Stomach (tissue), 8 donors: ENCODE measurements at regions not wholly inside any gene's neighbourhood (a gene's known extent, or its start where the extent isn't known, plus 50 kb on each side); places are given as distances from the start of the nearest gene placed in this dataset.

Experiments used
- DNase-seq, 2 donors: peaks; one replicate each; pipeline versions ENCODE4 v3.0.0 to v3.0.0-alpha.2; 2013 to 2019
- H3K27ac ChIP-seq, 5 donors: fragments of 200-600 bp in 4 of 5; sonication (generic) in 4 of 5; one replicate each; pipeline ENCODE4 v1.5.1; 2013 to 2019; ENCODE audit warnings: mild to moderate bottlenecking in 1 of 5, moderate library complexity in 1 of 5
- H3K27me3 ChIP-seq, 3 donors: fragments of 200-600 bp; sonication (generic); one replicate each; pipeline ENCODE4 v1.5.1; 2017 to 2019; ENCODE audit warnings: mixed run types in 1 of 3
- H3K36me3 ChIP-seq, 4 donors: fragments of 200-600 bp; sonication (generic); 1 replicate in 3 of 4; 2 replicates in 1 of 4; pipeline ENCODE4 v1.5.1; 2016 to 2019
- H3K4me1 ChIP-seq, 4 donors: fragments of 200-600 bp; sonication (generic); one replicate each; pipeline ENCODE4 v1.5.1; 2016 to 2019
- H3K4me3 ChIP-seq, 4 donors: fragments of 200-600 bp; sonication (generic) in 3 of 4; one replicate each; pipeline ENCODE4 v1.5.1; 2016 to 2019; ENCODE audit warnings: mild to moderate bottlenecking in 1 of 4
- H3K9me3 ChIP-seq, 4 donors: fragments of 200-600 bp; sonication (generic); one replicate each; pipeline ENCODE4 v1.5.1; 2016 to 2019
- EP300 ChIP-seq: sonication (generic); formaldehyde crosslinking; IDR thresholded peaks from one replicate; pipeline ENCODE4 v1.6.1; 2017; ENCODE audit warnings: antibody characterized with exemption
- POLR2A ChIP-seq, 4 donors: fragments of 450-650 bp; IDR thresholded peaks; one replicate each; pipeline ENCODE4 v1.6.1; 2016; ENCODE audit warnings: antibody characterized with exemption in 4 of 4, control low read depth in 2 of 4, mild to moderate bottlenecking in 1 of 4, moderate library complexity in 1 of 4
- POLR2AphosphoS5 ChIP-seq, 3 donors: sonication (generic); formaldehyde crosslinking; IDR thresholded peaks; one replicate each; pipeline ENCODE4 v1.6.1; 2016; ENCODE audit warnings: antibody characterized with exemption in 3 of 3
- WGBS, 5 donors: extraction: QIAGEN DNeasy Blood & Tissue Kit in 3 of 5; methylation state at CpG; one replicate each; pipeline versions ENCODE4 v1.1.5 to v1.1.7; 2013 to 2018; 5-methylcytosine and 5-hydroxymethylcytosine counted together
- intact Hi-C: fragments of 100-400 bp; cut with DNase I; formaldehyde crosslinking; loops from one replicate; pipeline ENCODE4 v1.15.1; 2023; ENCODE audit warnings: low total_unique reads
- TF ChIP-seq, protein P1 (sequence below), 7 experiments: fragments of 450-650 bp in 4 of 7; fragments of 200-600 bp in 3 of 7; sonication (generic) in 3 of 7; IDR thresholded peaks; one replicate each; pipeline ENCODE4 v1.5.1; 2016 to 2019; ENCODE audit warnings: antibody characterized with exemption in 7 of 7, control low read depth in 2 of 7, mild to moderate bottlenecking in 1 of 7
- donor health status: healthy with polysubstance abuse.
- donor health status: Bipolar disorder and iron deficiency.
- donor health status: healthy.

DNA sequence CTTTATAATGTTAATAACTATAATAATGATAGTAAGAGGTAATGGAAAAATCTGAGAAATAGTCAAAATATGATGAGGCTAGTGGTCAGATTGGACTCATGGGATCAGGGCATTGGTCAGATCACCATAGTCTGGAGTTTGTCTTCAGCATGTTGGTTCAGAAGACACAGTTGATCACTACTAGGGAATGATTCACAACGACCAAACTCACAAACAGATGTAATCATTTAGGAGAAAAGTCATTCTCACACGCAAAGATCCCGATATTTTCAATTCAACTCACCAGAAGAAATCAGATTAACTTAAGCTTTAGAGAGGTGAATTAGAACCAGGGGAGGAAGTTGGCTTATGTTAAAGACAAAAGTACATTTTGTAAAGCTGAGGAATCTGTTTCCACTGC, 131.8 kb downstream of the LURAP1L start:
- TF ChIP-seq EP300 (no peak), POLR2AphosphoS5 (IDR thresholded peaks at IDR 0.05) (no peak), POLR2A (IDR thresholded peaks at IDR 0.05) (no peak)
- TF ChIP-seq, protein P1, sequence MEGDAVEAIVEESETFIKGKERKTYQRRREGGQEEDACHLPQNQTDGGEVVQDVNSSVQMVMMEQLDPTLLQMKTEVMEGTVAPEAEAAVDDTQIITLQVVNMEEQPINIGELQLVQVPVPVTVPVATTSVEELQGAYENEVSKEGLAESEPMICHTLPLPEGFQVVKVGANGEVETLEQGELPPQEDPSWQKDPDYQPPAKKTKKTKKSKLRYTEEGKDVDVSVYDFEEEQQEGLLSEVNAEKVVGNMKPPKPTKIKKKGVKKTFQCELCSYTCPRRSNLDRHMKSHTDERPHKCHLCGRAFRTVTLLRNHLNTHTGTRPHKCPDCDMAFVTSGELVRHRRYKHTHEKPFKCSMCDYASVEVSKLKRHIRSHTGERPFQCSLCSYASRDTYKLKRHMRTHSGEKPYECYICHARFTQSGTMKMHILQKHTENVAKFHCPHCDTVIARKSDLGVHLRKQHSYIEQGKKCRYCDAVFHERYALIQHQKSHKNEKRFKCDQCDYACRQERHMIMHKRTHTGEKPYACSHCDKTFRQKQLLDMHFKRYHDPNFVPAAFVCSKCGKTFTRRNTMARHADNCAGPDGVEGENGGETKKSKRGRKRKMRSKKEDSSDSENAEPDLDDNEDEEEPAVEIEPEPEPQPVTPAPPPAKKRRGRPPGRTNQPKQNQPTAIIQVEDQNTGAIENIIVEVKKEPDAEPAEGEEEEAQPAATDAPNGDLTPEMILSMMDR (IDR thresholded peaks at IDR 0.05): no peak
- Histone ChIP-seq H3K4me1 (no peaks in the 10 kb centered on the region), H3K27ac (no peak overlapping the region), H3K36me3 (no peaks in the 10 kb centered on the region), H3K9me3 (no peaks in the 10 kb centered on the region), H3K27me3 (no peaks in the 10 kb centered on the region), H3K4me3 (no peak overlapping the region)
- no peak for DNase-seq
- intact Hi-C loops: no loop called here
- WGBS, 5 donors: 80 to 94% (median 86%) methylated on average over 3 of the region's 3 CpGs

DNA sequence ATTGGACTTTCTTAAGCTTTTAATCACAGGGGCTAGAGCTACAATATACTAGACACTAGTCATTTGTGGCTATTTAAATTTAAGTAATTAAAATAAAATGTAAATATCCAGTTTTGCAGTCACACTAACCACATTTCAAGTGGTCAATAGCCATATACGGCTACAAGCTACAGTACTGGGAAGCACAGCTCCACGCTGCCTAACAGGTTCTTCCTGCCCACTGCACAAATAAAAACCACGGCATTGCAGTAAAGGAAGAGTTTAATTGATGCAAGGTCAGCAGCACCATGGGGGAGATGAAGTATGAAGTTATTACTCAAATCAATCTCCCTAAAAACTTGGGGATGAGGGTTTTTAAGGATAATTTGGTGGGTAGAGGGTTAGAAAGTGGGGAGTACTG, 134.1 kb downstream of the LURAP1L start:
- H3K27ac ChIP-seq: no peak overlapping the region
- TF ChIP-seq POLR2A (IDR thresholded peaks at IDR 0.05): no peak
- TF ChIP-seq, protein P1 (IDR thresholded peaks at IDR 0.05): no peak
- no peak for TF ChIP-seq POLR2AphosphoS5 (IDR thresholded peaks at IDR 0.05)
- no peak for TF ChIP-seq EP300
- WGBS, 5 donors: 36 to 51% (median 48%) methylated on average over 3 of the region's 3 CpGs
- H3K36me3 ChIP-seq: no peaks in the 10 kb centered on the region
- no peaks in the 10 kb centered on the region for H3K9me3 ChIP-seq
- H3K27me3 ChIP-seq: no peaks in the 10 kb centered on the region
- no peak overlapping the region for H3K4me3 ChIP-seq
- DNase-seq: peak in 1 of 2 donors; percentile 50
- H3K4me1 ChIP-seq: no peaks in the 10 kb centered on the region
- intact Hi-C loops: no loop called here

DNA sequence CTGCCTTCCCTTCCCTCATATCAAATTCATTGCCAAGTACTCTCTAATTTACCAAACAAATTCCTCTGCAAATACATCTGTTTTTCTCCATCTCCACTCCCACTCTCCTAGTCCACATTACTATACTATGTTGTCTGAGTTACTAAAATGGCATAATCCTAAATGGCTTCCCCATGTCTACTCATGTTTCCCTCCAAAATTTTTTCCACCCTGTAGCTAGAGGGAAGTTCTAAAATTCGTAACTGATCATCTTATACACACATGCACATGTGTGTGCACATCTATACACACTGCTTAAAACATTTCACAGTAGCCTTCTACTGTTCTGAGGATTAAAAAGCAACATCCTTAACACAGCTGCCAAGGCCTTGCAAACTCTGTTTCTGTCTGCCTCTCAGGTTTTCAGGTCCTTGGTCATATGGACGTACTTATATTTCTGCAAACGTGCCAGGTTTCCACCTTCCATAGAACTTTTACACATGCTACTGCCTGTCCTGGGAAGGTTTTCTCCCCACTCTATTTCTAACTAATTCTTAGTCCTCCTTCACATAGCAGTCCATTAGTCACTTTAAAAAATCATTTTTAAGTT, 140.6 kb downstream of the LURAP1L start:
- no peaks in the 10 kb centered on the region for H3K27me3 ChIP-seq
- H3K36me3 ChIP-seq: no peaks in the 10 kb centered on the region
- WGBS, 5 donors: 83 to 89% (median 85%) methylated on average over 3 of the region's 3 CpGs
- TF ChIP-seq POLR2A (IDR thresholded peaks at IDR 0.05) (no peak), POLR2AphosphoS5 (IDR thresholded peaks at IDR 0.05) (no peak), EP300 (no peak)
- TF ChIP-seq, protein P1 (IDR thresholded peaks at IDR 0.05): no peak
- no peak overlapping the region for H3K4me3 ChIP-seq
- H3K27ac ChIP-seq: no peak overlapping the region
- no peaks in the 10 kb centered on the region for H3K9me3 ChIP-seq
- intact Hi-C loops: no loop called here
- no peaks in the 10 kb centered on the region for H3K4me1 ChIP-seq
- no peak for DNase-seq

DNA sequence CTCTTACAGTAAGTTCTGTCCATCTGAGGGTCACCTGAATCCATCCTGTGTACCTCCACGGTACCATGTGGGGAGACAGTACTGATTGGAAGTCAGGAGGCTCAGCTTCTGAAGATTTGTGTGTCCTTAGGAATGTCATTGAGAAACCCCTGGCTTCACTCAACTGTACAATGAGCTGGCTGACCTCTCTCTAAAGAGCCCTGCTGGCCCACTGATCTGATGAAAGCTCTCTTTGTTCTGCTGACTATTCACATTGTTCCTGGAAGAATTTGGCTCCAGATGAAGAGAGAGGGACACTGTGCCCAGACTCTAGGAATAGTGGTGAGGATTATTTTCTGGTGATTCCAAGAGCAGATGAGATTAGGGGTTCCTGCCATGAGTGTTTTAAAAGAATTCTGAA, 141.2 kb downstream of the LURAP1L start:
- Histone ChIP-seq H3K36me3 (no peaks in the 10 kb centered on the region), H3K4me3 (no peak overlapping the region), H3K4me1 (no peaks in the 10 kb centered on the region), H3K27me3 (no peaks in the 10 kb centered on the region), H3K9me3 (no peaks in the 10 kb centered on the region), H3K27ac (no peak overlapping the region)
- intact Hi-C loops: no loop called here
- WGBS, 5 donors: 57 to 79% (median 71%) methylated on average over 1 of the region's 1 CpG
- DNase-seq: peak in 1 of 2 donors; percentile 46
- TF ChIP-seq, protein P1 (IDR thresholded peaks at IDR 0.05): no peak
- TF ChIP-seq EP300 (no peak), POLR2A (IDR thresholded peaks at IDR 0.05) (no peak), POLR2AphosphoS5 (IDR thresholded peaks at IDR 0.05) (no peak)
